Left lung (tissue), 4 donors: ENCODE measurements at regions not wholly inside any gene's neighbourhood (a gene's known extent, or its start where the extent isn't known, plus 50 kb on each side); places are given as distances from the start of the nearest gene placed in this dataset.
"Not testable (repeated sequence)": the region's sequence is repeated elsewhere in the genome, so short reads cannot be mapped to it uniquely, and the experiment has no call there.

ENCODE experiments used
- ATAC-seq: fragments of 200-7000 bp; cut with Tn5 transposase; one replicate; pipeline ENCODE4 v1.9.1; 2020; ENCODE audit warnings: moderate library complexity
- DNase-seq, 4 donors: peaks; one replicate each; pipeline ENCODE4 v3.0.0-alpha.2; 2013 to 2020
- H3K27ac ChIP-seq, 2 donors: fragments of 200-600 bp; sonication (generic) in 1 of 2; one replicate each; pipeline versions ENCODE4 v1.5.0 to v1.8.0; 2020 to 2021
- H3K27me3 ChIP-seq, 2 donors: fragments of 200-600 bp; sonication (generic) in 1 of 2; one replicate each; pipeline versions ENCODE4 v1.5.0 to v1.8.0; 2020 to 2021
- H3K36me3 ChIP-seq, 2 donors: fragments of 200-600 bp; sonication (generic) in 1 of 2; one replicate each; pipeline versions ENCODE4 v1.5.0 to v1.8.0; 2020 to 2021
- H3K4me1 ChIP-seq, 2 donors: fragments of 200-600 bp; one replicate each; pipeline ENCODE4 v1.8.0; 2021
- H3K4me3 ChIP-seq, 2 donors: fragments of 200-600 bp; sonication (generic) in 1 of 2; one replicate each; pipeline versions ENCODE4 v1.5.0 to v1.8.0; 2020 to 2021; ENCODE audit warnings: mild to moderate bottlenecking in 1 of 2
- H3K9me3 ChIP-seq, 2 donors: fragments of 200-600 bp; sonication (generic) in 1 of 2; one replicate each; pipeline versions ENCODE4 v1.5.0 to v1.8.0; 2020 to 2021
- intact Hi-C, 2 donors: fragments of 100-400 bp; cut with DNase I; formaldehyde crosslinking; loops; one replicate each; pipeline versions ENCODE4 v1.11.2 to v1.14.2; 2022
- TF ChIP-seq, protein P1 (sequence below), 2 donors: fragments of 200-600 bp; sonication (generic) in 1 of 2; IDR thresholded peaks; one replicate each; pipeline versions ENCODE4 v1.5.0 to v1.8.0; 2021; ENCODE audit warnings: antibody characterized with exemption in 2 of 2
- donor health status: DM: no; HTN: yes; CAD: no.
- donor health status: DM: no; HTN: no; CAD: no.

DNA sequence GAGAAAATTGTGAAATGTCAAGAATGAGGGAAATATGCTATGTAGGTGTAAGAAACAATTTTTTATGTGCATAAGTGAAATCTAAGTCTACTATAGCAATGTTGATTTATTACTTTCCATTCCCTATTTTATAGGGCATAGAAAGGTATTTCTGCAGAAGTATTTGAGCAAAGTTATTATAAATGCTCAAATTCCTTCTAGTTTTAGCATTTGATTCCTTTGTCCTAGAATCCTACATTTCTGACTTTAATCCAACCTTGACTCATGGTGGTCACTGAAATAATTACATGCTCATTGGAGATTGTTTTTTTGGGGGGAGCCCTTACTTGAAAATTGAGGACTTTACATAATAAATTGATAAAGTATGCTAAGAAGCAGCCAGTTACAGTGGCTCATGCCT lies 716.6 kb upstream of the LUZP2 start:
- ATAC-seq = no peak
- H3K4me3 ChIP-seq = no peak overlapping the region
- intact Hi-C loops = no loop called here
- TF ChIP-seq, protein P1, sequence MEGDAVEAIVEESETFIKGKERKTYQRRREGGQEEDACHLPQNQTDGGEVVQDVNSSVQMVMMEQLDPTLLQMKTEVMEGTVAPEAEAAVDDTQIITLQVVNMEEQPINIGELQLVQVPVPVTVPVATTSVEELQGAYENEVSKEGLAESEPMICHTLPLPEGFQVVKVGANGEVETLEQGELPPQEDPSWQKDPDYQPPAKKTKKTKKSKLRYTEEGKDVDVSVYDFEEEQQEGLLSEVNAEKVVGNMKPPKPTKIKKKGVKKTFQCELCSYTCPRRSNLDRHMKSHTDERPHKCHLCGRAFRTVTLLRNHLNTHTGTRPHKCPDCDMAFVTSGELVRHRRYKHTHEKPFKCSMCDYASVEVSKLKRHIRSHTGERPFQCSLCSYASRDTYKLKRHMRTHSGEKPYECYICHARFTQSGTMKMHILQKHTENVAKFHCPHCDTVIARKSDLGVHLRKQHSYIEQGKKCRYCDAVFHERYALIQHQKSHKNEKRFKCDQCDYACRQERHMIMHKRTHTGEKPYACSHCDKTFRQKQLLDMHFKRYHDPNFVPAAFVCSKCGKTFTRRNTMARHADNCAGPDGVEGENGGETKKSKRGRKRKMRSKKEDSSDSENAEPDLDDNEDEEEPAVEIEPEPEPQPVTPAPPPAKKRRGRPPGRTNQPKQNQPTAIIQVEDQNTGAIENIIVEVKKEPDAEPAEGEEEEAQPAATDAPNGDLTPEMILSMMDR (IDR thresholded peaks at IDR 0.05) = no peak
- no peaks in the 10 kb centered on the region for H3K27me3 ChIP-seq
- DNase-seq = no peak
- H3K36me3 ChIP-seq = no peaks in the 10 kb centered on the region
- no peak overlapping the region for H3K27ac ChIP-seq
- no peaks in the 10 kb centered on the region for H3K9me3 ChIP-seq
- no peaks in the 10 kb centered on the region for H3K4me1 ChIP-seq

GRCh38 chr11:23781803-23782560 lies 714.9 kb upstream of the LUZP2 start:
- intact Hi-C loops = no loop called here
- no peaks in the 10 kb centered on the region for H3K4me1 ChIP-seq
- TF ChIP-seq, protein P1 (IDR thresholded peaks at IDR 0.05) = no peak
- DNase-seq (no peak), ATAC-seq (no peak)
- no peaks in the 10 kb centered on the region for H3K27me3 ChIP-seq
- H3K4me3 ChIP-seq = no peak overlapping the region
- no peaks in the 10 kb centered on the region for H3K36me3 ChIP-seq
- no peaks in the 10 kb centered on the region for H3K9me3 ChIP-seq
- no peak overlapping the region for H3K27ac ChIP-seq

DNA sequence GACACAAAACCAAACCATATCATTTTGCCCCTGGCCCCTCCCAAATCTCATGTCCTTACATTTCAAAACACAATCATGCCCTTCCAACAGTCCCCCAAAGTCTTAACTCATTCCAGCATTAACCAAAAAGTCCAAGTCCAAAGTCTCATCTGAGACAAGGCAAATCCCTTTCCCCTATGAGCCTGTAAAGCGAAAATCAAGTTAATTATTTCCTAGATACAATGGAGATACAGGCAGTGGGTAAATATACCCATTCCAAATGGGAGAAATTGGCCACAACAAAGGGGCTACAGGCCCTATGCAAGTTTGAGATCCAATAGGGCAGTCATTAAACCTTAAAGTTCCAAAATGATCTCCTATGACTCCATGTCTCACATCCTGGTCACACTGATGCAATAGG lies 709.9 kb upstream of the LUZP2 start:
- H3K27me3 ChIP-seq, H3K36me3 ChIP-seq, intact Hi-C loops, H3K27ac ChIP-seq, H3K9me3 ChIP-seq, H3K4me3 ChIP-seq, ATAC-seq, DNase-seq, H3K4me1 ChIP-seq: not testable (repeated sequence)

- intact Hi-C loops = no loop called here
- TF ChIP-seq, protein P1 (IDR thresholded peaks at IDR 0.05) = no peak
- no peak for DNase-seq
Measured at GRCh38 chr11:23789200-23789853, 707.5 kb upstream of the LUZP2 start.

GRCh38 chr11:23789938-23790371 lies 706.9 kb upstream of the LUZP2 start:
- no peak overlapping the region for H3K4me3 ChIP-seq
- no peaks in the 10 kb centered on the region for H3K9me3 ChIP-seq
- H3K27me3 ChIP-seq = no peaks in the 10 kb centered on the region
- TF ChIP-seq, protein P1 (IDR thresholded peaks at IDR 0.05) = no peak
- no peak for DNase-seq
- H3K27ac ChIP-seq = no peak overlapping the region
- ATAC-seq = no peak
- no peaks in the 10 kb centered on the region for H3K36me3 ChIP-seq
- intact Hi-C loops = no loop called here
- no peaks in the 10 kb centered on the region for H3K4me1 ChIP-seq

More at GRCh38 chr11:23789200-23789853, 707.5 kb upstream of the LUZP2 start:
- Histone ChIP-seq H3K27me3 (no peaks in the 10 kb centered on the region), H3K4me1 (no peaks in the 10 kb centered on the region), H3K36me3 (no peaks in the 10 kb centered on the region), H3K4me3 (no peak overlapping the region), H3K9me3 (no peaks in the 10 kb centered on the region), H3K27ac (no peak overlapping the region)
- ATAC-seq = no peak
